ENCODE measurements at regions not wholly inside any gene's neighbourhood (a gene's known extent, or its start where the extent isn't known, plus 50 kb on each side); places are given as distances from the start of the nearest gene placed in this dataset.

- TF ChIP-seq GTF3C2 (IDR thresholded peaks at IDR 0.05; ENCODE audit: borderline replicate concordance, extremely low read depth, insufficient read length) (no peak), MCM7 (IDR thresholded peaks at IDR 0.05) (no peak), ZNF212 (CRISPR knock-in tag; IDR thresholded peaks at IDR 0.05) (no peak), GTF2A2 (tag; IDR thresholded peaks at IDR 0.05) (no peak), NCOA2 (IDR thresholded peaks at IDR 0.05; ENCODE audit: partially characterized antibody in 2 of 2) (no peak), ELF1 (tag; IDR thresholded peaks at IDR 0.05) (no peak), CCAR2 (IDR thresholded peaks at IDR 0.05; ENCODE audit: low read depth, low read length) (no peak), ZNF785 (CRISPR knock-in tag; IDR thresholded peaks at IDR 0.05) (no peak), ZNF318 (IDR thresholded peaks at IDR 0.05; ENCODE audit: borderline replicate concordance in 1 of 2, low read depth in 1 of 2) (no peak)
Observed at GRCh38 chr16:61390965-61391637, 645.1 kb downstream of the CDH8 start (continued).
